ENCODE measurements at regions not wholly inside any gene's neighbourhood (a gene's known extent, or its start where the extent isn't known, plus 50 kb on each side); places are given as distances from the start of the nearest gene placed in this dataset.

- Histone ChIP-seq H3K9ac (replicated peaks in 1 of 4; ENCODE audit: extremely low read depth in 1 of 4, low read depth in 3 of 4, low read length in 3 of 4) (no peak overlapping the region), H2AK5ac (ENCODE audit: low read depth, low read length) (no peak overlapping the region), H3K23ac (ENCODE audit: insufficient read length) (no peak overlapping the region), H2BK120ac (replicated peaks; ENCODE audit: low read depth, low read length) (no peak overlapping the region), H4K91ac (replicated peaks; ENCODE audit: insufficient read length, low read length) (no peak overlapping the region), H2BK20ac (ENCODE audit: low read length) (no peak overlapping the region), H2BK5ac (ENCODE audit: low read depth, low read length) (no peak overlapping the region), H3K18ac (ENCODE audit: extremely low read depth, low read length) (no peak overlapping the region), H2BK12ac (ENCODE audit: low read depth, low read length) (no peak overlapping the region), H3K4me2 (ENCODE audit: insufficient read depth in 1 of 2, low read depth in 2 of 2, low read length in 2 of 2) (no peak overlapping the region), H3K27me3 (replicated peaks in 1 of 4; ENCODE audit: control insufficient read depth in 3 of 4, extremely low read depth in 1 of 4, insufficient read depth in 3 of 4, low read length in 3 of 4) (no peaks in the 10 kb centered on the region), H3K56ac (replicated peaks; ENCODE audit: insufficient read length, low read depth, low read length) (no peak overlapping the region), H4K20me1 (replicated peaks in 1 of 2; ENCODE audit: control insufficient read depth in 1 of 2, insufficient read depth in 2 of 2, low read length in 2 of 2) (no peaks in the 10 kb centered on the region), H3K36me3 (ENCODE audit: control insufficient read depth in 2 of 4, insufficient read depth in 4 of 4, low read length in 3 of 4) (no peaks in the 10 kb centered on the region), H4K8ac (ENCODE audit: extremely low read depth, insufficient read depth, low read length) (no peak overlapping the region), H3K4me1 (replicated peaks in 1 of 4; ENCODE audit: control insufficient read depth in 3 of 4, insufficient read depth in 4 of 4, low read length in 3 of 4) (no peaks in the 10 kb centered on the region), H3K79me1 (ENCODE audit: low read depth, low read length) (no peaks in the 10 kb centered on the region), H3K4me3 (ENCODE audit: extremely low read depth in 1 of 4, insufficient read depth in 2 of 4, low read depth in 3 of 4, low read length in 4 of 4) (no peak overlapping the region), H3K27ac (ENCODE audit: low read depth, low read length) (no peak overlapping the region), H2AFZ (ENCODE audit: low read length) (no peak overlapping the region), H4K5ac (ENCODE audit: insufficient read length, low read depth, low read length) (no peak overlapping the region), H2BK15ac (ENCODE audit: low read length) (no peak overlapping the region), H3K4ac (replicated peaks; ENCODE audit: insufficient read length, low read depth, low read length) (no peak overlapping the region), H3K79me2 (ENCODE audit: control insufficient read depth in 1 of 2, insufficient read depth in 2 of 2, low read length in 2 of 2) (no peaks in the 10 kb centered on the region), H3K14ac (ENCODE audit: insufficient read length) (no peak overlapping the region), H3K9me3 (ENCODE audit: insufficient read depth in 2 of 2, low read depth in 1 of 2, low read length in 1 of 2) (no peaks in the 10 kb centered on the region), H3K23me2 (ENCODE audit: low read depth, low read length) (no peaks in the 10 kb centered on the region)
- POLR2A ChIA-PET (ENCODE audit: partially characterized antibody): interaction anchor here (1.2 kb wide), 1 partner anchor 8 kb away, joined by 3 read pairs; no protein-coding TSS in a partner anchor
- CTCF ChIA-PET (ENCODE audit: partially characterized antibody): interaction anchor here (0.9 kb wide), 1 partner anchor 11 kb away, joined by 3 read pairs; no protein-coding TSS in a partner anchor
- no peak for FAIRE-seq
- TF ChIP-seq EGR1 (IDR thresholded peaks at IDR 0.05; ENCODE audit: borderline replicate concordance, low read depth, low read length) (no peak), SUZ12 (IDR thresholded peaks at IDR 0.05; ENCODE audit: low read length) (no peak), CEBPB (IDR thresholded peaks at IDR 0.05; ENCODE audit: low read depth, low read length) (no peak), TAF7 (optimal IDR thresholded peaks at IDR 0.05; ENCODE audit: borderline replicate concordance, low read depth, low read length) (no peak), NRF1 (IDR thresholded peaks at IDR 0.05; ENCODE audit: low read depth, low read length) (no peak), GABPA (IDR thresholded peaks at IDR 0.05; ENCODE audit: borderline replicate concordance, insufficient read depth, low read length) (no peak)
- no peak for DNase-seq (ENCODE audit: low read depth in 1 of 2, low spot score in 2 of 2)
Measured at GRCh38 chr13:95434111-95434510, 118.4 kb upstream of the CLDN10 start.

All from H1 (cell line).